T-cell (primary cell): ENCODE measurements at regions not wholly inside any gene's neighbourhood (a gene's known extent, or its start where the extent isn't known, plus 50 kb on each side); places are given as distances from the start of the nearest gene placed in this dataset.

ENCODE experiments used
- ATAC-seq, 4 experiments: fragments of 200-7000 bp in 3 of 4; fragments of 150-1000 bp in 1 of 4; cut with Tn5 transposase; replicated peaks in 1 of 4; 1 replicate in 3 of 4; 2 replicates in 1 of 4; pipeline ENCODE4 v1.10.0; 2021; ENCODE audit warnings: moderate library complexity in 3 of 4, mild to moderate bottlenecking in 2 of 4, moderate number of reproducible peaks in 1 of 4
- CTCF ChIA-PET, 2 donors: fragments of 300-600 bp; sonication (Branson Sonifier 250); formaldehyde crosslinking; loops; one replicate each; lab custom pipeline; 2022; ENCODE audit warnings: antibody characterized with exemption in 2 of 2; lab: Charles Lee
- POLR2A ChIA-PET, 2 donors: fragments of 300-600 bp; sonication (Branson Sonifier 250); formaldehyde crosslinking; loops; one replicate each; lab custom pipeline; 2022; ENCODE audit warnings: antibody characterized with exemption in 2 of 2; lab: Charles Lee
- DNase-seq, 35 experiments: peaks; one replicate each; pipeline versions ENCODE4 v3.0.0 to v3.0.0-alpha.2; 2013 to 2023
- H3K27ac ChIP-seq: one replicate; pipeline ENCODE4 v1.5.1; 2013; ENCODE audit warnings: low read length
- H3K27me3 ChIP-seq, 2 experiments: replicated peaks in 1 of 2; 1 replicate in 1 of 2; 2 replicates in 1 of 2; pipeline versions ENCODE4 v1.6.1 to v1.7.0; 2013; ENCODE audit warnings: low read length in 1 of 2, mixed read lengths in 1 of 2; ENCODE audit not compliant: control insufficient read depth in 2 of 2, insufficient read depth in 2 of 2; ENCODE audit errors: extremely low read depth in 1 of 2
- H3K36me3 ChIP-seq, 2 donors: 1 replicate in 1 of 2; 2 replicates in 1 of 2; pipeline versions ENCODE4 v1.6.1 to v1.7.0; 2013; ENCODE audit warnings: low read length in 1 of 2; ENCODE audit not compliant: control insufficient read depth in 2 of 2, insufficient read depth in 1 of 2; ENCODE audit errors: extremely low read depth in 1 of 2
- H3K4me1 ChIP-seq, 2 experiments: 1 replicate in 1 of 2; 2 replicates in 1 of 2; pipeline versions ENCODE4 v1.6.1 to v1.7.0; 2013; ENCODE audit warnings: low read length in 2 of 2, mixed read lengths in 1 of 2; ENCODE audit not compliant: insufficient read depth in 2 of 2, control insufficient read depth in 1 of 2; ENCODE audit errors: extremely low read depth in 1 of 2
- H3K4me3 ChIP-seq, 2 donors: 1 replicate in 1 of 2; 2 replicates in 1 of 2; pipeline versions ENCODE4 v1.5.1 to v1.7.0; 2013; ENCODE audit warnings: mild to moderate bottlenecking in 2 of 2, low read length in 1 of 2, moderate library complexity in 1 of 2; ENCODE audit not compliant: control insufficient read depth in 1 of 2; ENCODE audit errors: extremely low read depth in 1 of 2
- H3K9me3 ChIP-seq: 2 replicates; pipeline ENCODE4 v1.7.0; 2013
- H3K27ac Mint-ChIP-seq, 2 donors: one replicate each; pipeline ENCODE4 v1.8.0; 2020 to 2021; ENCODE audit warnings: mild to moderate bottlenecking in 2 of 2, mixed read lengths in 2 of 2
- H3K27me3 Mint-ChIP-seq, 2 donors: one replicate each; pipeline ENCODE4 v1.8.0; 2021 to 2022; ENCODE audit warnings: mixed read lengths in 2 of 2
- H3K36me3 Mint-ChIP-seq: one replicate; pipeline ENCODE4 v1.8.0; 2021; ENCODE audit warnings: mixed read lengths
- H3K4me1 Mint-ChIP-seq, 3 donors: one replicate each; pipeline ENCODE4 v1.8.0; 2020 to 2022; ENCODE audit warnings: mixed read lengths in 3 of 3, mild to moderate bottlenecking in 1 of 3
- H3K4me3 Mint-ChIP-seq, 3 donors: one replicate each; pipeline ENCODE4 v1.8.0; 2020 to 2022; ENCODE audit warnings: mild to moderate bottlenecking in 3 of 3, mixed read lengths in 3 of 3, moderate library complexity in 3 of 3
- H3K9me3 Mint-ChIP-seq, 3 donors: one replicate each; pipeline ENCODE4 v1.8.0; 2020 to 2022; ENCODE audit warnings: mixed read lengths in 3 of 3
- WGBS: methylation state at CpG from one replicate; pipeline ENCODE4 v1.1.5; 2013; ENCODE audit warnings: missing lambda C conversion rate; ENCODE audit not compliant: insufficient coverage; 5-methylcytosine and 5-hydroxymethylcytosine counted together

GRCh38 chr16:59168461-59169114, 434.5 kb upstream of the GOT2 start:
- Histone ChIP-seq H3K4me3 (no peak overlapping the region), H3K27ac (no peak overlapping the region), H3K9me3 (no peaks in the 10 kb centered on the region), H3K36me3 (no peaks in the 10 kb centered on the region), H3K4me1 (no peaks in the 10 kb centered on the region), H3K27me3 (no peaks in the 10 kb centered on the region)
- peaks cover 0 to 5% (median 0%) of the 10 kb centered on the region in 3 donors for H3K9me3 Mint-ChIP-seq
- no peak overlapping the region for H3K27ac Mint-ChIP-seq
- peaks cover 0 to 3% of the 10 kb centered on the region in 2 donors for H3K27me3 Mint-ChIP-seq
- no CpG with 5 or more reads among the region's 3 CpGs for WGBS
- CTCF ChIA-PET: no interaction called here
- H3K4me1 Mint-ChIP-seq: no peaks in the 10 kb centered on the region
- H3K36me3 Mint-ChIP-seq: no peaks in the 10 kb centered on the region
- ATAC-seq (no peak), DNase-seq (no peak)
- POLR2A ChIA-PET: no interaction called here
- H3K4me3 Mint-ChIP-seq: no peak overlapping the region

DNA sequence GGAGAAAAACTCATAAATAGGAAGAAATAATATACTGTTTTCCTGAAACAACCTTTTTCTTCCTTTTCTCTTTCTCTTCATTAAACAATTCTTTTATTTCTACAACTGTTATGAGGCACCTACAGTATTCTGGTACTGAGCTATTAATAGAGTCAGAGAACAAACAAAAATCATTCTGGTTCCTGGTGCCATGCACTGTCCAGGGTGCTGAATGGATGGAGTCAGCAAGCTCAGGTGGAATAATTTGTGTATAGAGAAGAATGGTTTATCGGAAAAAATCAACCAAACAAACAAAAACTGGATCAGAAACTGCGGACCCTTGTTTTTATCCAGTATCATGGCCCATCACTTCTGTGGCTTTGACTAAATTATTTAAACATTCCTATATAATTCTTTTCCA, 430.3 kb upstream of the GOT2 start:
- no peak for ATAC-seq
- no CpG with 5 or more reads among the region's 2 CpGs for WGBS

DNA sequence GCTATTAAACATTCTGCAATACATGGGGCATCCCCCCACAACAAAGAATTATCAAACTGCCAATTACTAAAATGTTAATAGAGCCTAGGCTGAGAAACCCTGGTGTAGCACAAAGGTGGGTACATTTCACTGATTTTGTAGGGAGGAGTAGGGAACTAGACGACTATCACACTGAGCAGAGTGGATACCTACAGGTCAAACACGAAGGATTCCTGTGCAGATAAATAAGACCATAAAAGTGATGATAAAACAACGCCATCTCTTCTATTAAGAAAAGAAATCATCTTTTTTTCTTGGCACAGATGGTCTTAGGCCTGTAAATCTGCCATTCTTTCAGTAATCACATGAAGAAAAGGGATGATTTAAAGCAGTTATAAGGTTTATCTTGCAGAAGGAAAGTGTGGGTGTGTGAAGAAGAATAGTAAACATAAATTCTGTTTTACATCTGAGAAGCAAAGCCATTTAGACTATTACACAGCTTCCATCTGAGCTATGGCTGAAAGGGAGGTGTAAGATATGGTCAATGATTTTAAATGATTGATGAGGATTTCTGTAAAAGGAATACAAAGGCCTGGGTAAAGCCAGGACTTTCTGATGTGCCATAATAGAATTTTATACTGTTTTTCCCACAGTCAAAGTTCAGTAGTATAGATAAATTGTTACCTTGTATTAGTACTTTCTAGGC, 429.4 kb upstream of the GOT2 start:
- no peak for ATAC-seq
- Histone ChIP-seq H3K9me3 (no peaks in the 10 kb centered on the region), H3K27ac (no peak overlapping the region), H3K4me3 (no peak overlapping the region), H3K4me1 (no peaks in the 10 kb centered on the region), H3K27me3 (no peaks in the 10 kb centered on the region), H3K36me3 (no peaks in the 10 kb centered on the region)
- 43% methylated on average over 1 of the region's 3 CpGs for WGBS
- no peak for DNase-seq
- ChIA-PET CTCF (no interaction called here), POLR2A (no interaction called here)
- Mint-ChIP-seq H3K9me3 (peaks cover 0 to 11% (median 0%) of the 10 kb centered on the region in 3 donors), H3K27me3 (no peaks in the 10 kb centered on the region), H3K4me3 (no peak overlapping the region), H3K36me3 (no peaks in the 10 kb centered on the region), H3K27ac (no peak overlapping the region), H3K4me1 (no peaks in the 10 kb centered on the region)

More for the DNA sequence above, 430.3 kb upstream of the GOT2 start:
- no peaks in the 10 kb centered on the region for H3K36me3 ChIP-seq
- Mint-ChIP-seq H3K36me3 (no peaks in the 10 kb centered on the region), H3K4me3 (no peak overlapping the region), H3K27ac (no peak overlapping the region), H3K27me3 (no peaks in the 10 kb centered on the region), H3K9me3 (peaks cover 0 to 11% (median 0%) of the 10 kb centered on the region in 3 donors), H3K4me1 (no peaks in the 10 kb centered on the region)
- no peak overlapping the region for H3K4me3 ChIP-seq
- H3K9me3 ChIP-seq: no peaks in the 10 kb centered on the region
- CTCF ChIA-PET: no interaction called here
- H3K4me1 ChIP-seq: no peaks in the 10 kb centered on the region
- no peaks in the 10 kb centered on the region for H3K27me3 ChIP-seq
- POLR2A ChIA-PET: no interaction called here
- H3K27ac ChIP-seq: no peak overlapping the region
- no peak for DNase-seq

- Mint-ChIP-seq H3K4me1 (no peaks in the 10 kb centered on the region), H3K27ac (no peak overlapping the region), H3K9me3 (peaks cover 0 to 14% (median 0%) of the 10 kb centered on the region in 3 donors), H3K36me3 (no peaks in the 10 kb centered on the region), H3K27me3 (no peaks in the 10 kb centered on the region), H3K4me3 (no peak overlapping the region)
- no peak overlapping the region for H3K27ac ChIP-seq
- WGBS: 89% methylated on average over 1 of the region's 3 CpGs
- no peaks in the 10 kb centered on the region for H3K4me1 ChIP-seq
- H3K9me3 ChIP-seq: no peaks in the 10 kb centered on the region
- CTCF ChIA-PET: no interaction called here
- DNase-seq (no peak), ATAC-seq (no peak)
- H3K4me3 ChIP-seq: no peak overlapping the region
- no peaks in the 10 kb centered on the region for H3K36me3 ChIP-seq
- POLR2A ChIA-PET: no interaction called here
- no peaks in the 10 kb centered on the region for H3K27me3 ChIP-seq
These were observed 427.6 kb upstream of the GOT2 start for GRCh38 chr16:59161679-59162078.

- H3K27me3 Mint-ChIP-seq: no peaks in the 10 kb centered on the region
- H3K27me3 ChIP-seq: no peaks in the 10 kb centered on the region
- H3K36me3 Mint-ChIP-seq: no peaks in the 10 kb centered on the region
- H3K4me3 Mint-ChIP-seq: no peak overlapping the region
- CTCF ChIA-PET: no interaction called here
- ATAC-seq: no peak
- no peaks in the 10 kb centered on the region for H3K4me1 Mint-ChIP-seq
- no peak overlapping the region for H3K27ac Mint-ChIP-seq
- no peak for DNase-seq
- POLR2A ChIA-PET: no interaction called here
- H3K9me3 ChIP-seq: no peaks in the 10 kb centered on the region
- no peaks in the 10 kb centered on the region for H3K36me3 ChIP-seq
- H3K4me3 ChIP-seq: no peak overlapping the region
- H3K9me3 Mint-ChIP-seq: peaks cover 2 to 4% (median 3%) of the 10 kb centered on the region in 3 donors
- no peak overlapping the region for H3K27ac ChIP-seq
- WGBS: no CpG with 5 or more reads among the region's 1 CpG
- no peaks in the 10 kb centered on the region for H3K4me1 ChIP-seq
These were observed 420.2 kb upstream of the GOT2 start for GRCh38 chr16:59154295-59154694.

DNA sequence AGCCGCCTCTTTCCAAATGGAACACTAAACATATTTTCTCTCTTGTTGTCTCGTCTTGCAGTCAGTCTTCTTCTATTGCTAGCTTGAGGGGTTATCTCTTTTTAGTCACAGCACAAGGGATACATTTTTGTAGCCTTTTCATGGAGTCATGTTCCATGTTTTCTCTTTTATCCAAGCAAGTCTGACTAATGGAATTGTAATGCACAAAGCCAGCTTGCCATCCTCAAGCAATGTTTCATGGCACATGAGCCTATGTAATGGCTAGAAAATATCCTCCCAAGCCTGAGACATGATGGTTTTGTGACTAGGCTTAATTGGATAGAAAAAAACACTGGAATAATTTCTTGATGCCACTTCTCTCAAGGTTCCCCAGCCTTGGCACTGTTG, 414.6 kb upstream of the GOT2 start:
- H3K4me1 ChIP-seq: no peaks in the 10 kb centered on the region
- no CpG with 5 or more reads among the region's 2 CpGs for WGBS
- H3K9me3 ChIP-seq: no peaks in the 10 kb centered on the region
- no peak overlapping the region for H3K4me3 ChIP-seq
- H3K27ac ChIP-seq: no peak overlapping the region
- ATAC-seq: no peak
- no peak overlapping the region for H3K4me3 Mint-ChIP-seq
- no peaks in the 10 kb centered on the region for H3K27me3 Mint-ChIP-seq
- H3K36me3 ChIP-seq: no peaks in the 10 kb centered on the region
- H3K4me1 Mint-ChIP-seq: no peaks in the 10 kb centered on the region
- CTCF ChIA-PET: no interaction called here
- DNase-seq: no peak
- no peak overlapping the region for H3K27ac Mint-ChIP-seq
- H3K36me3 Mint-ChIP-seq: no peaks in the 10 kb centered on the region
- H3K27me3 ChIP-seq: no peaks in the 10 kb centered on the region
- POLR2A ChIA-PET: no interaction called here
- H3K9me3 Mint-ChIP-seq: no peaks in the 10 kb centered on the region
